GM23338 (cell line): ENCODE measurements at regions not wholly inside any gene's neighbourhood (a gene's known extent, or its start where the extent isn't known, plus 50 kb on each side); places are given as distances from the start of the nearest gene placed in this dataset.

ENCODE experiments used
- ATAC-seq: fragments of 200-7000 bp; cut with Tn5 transposase; 3 replicates; pipeline ENCODE4 v1.9.1; 2020
- DNase-seq: peaks from one replicate; pipeline ENCODE4 v3.0.0-alpha.2; 2015; ENCODE audit warnings: low spot score
- H2AFZ ChIP-seq: fragments of 200-600 bp; sonication (generic); 2 replicates; pipeline ENCODE4 v1.8.0; 2016; ENCODE audit warnings: antibody characterized with exemption, mild to moderate bottlenecking, moderate library complexity
- H3F3A ChIP-seq: fragments of 200-600 bp; sonication (generic); replicated peaks from 2 replicates; pipeline ENCODE4 v1.8.0; 2017; ENCODE audit warnings: antibody characterized with exemption, mixed run types, low read depth
- H3K27ac ChIP-seq: fragments of 200-600 bp; sonication (generic); 2 replicates; pipeline ENCODE4 v1.6.1; 2016; ENCODE audit warnings: low read depth
- H3K27me3 ChIP-seq: fragments of 200-600 bp; sonication (generic); 2 replicates; pipeline ENCODE4 v1.8.0; 2016; ENCODE audit warnings: mild to moderate bottlenecking, mixed run types, moderate library complexity; ENCODE audit not compliant: insufficient read depth
- H3K36me3 ChIP-seq: fragments of 200-600 bp; sonication (generic); 2 replicates; pipeline ENCODE4 v1.8.0; 2016; ENCODE audit warnings: mild to moderate bottlenecking; ENCODE audit not compliant: insufficient read depth
- H3K4me1 ChIP-seq: fragments of 200-600 bp; sonication (generic); 2 replicates; pipeline ENCODE4 v1.8.0; 2016; ENCODE audit warnings: mild to moderate bottlenecking, moderate library complexity; ENCODE audit not compliant: insufficient read depth
- H3K4me2 ChIP-seq: fragments of 200-600 bp; sonication (generic); 2 replicates; pipeline ENCODE4 v1.7.1; 2017; ENCODE audit warnings: mixed run types
- H3K4me3 ChIP-seq: fragments of 200-600 bp; sonication (generic); 2 replicates; pipeline ENCODE4 v1.6.1; 2016; ENCODE audit warnings: mixed run types
- H3K79me2 ChIP-seq: fragments of 200-600 bp; sonication (generic); replicated peaks from 2 replicates; pipeline ENCODE4 v1.8.0; 2017; ENCODE audit warnings: mild to moderate bottlenecking; ENCODE audit not compliant: insufficient read depth
- H3K9me2 ChIP-seq: fragments of 200-600 bp; sonication (generic); 2 replicates; pipeline ENCODE4 v1.8.0; 2017; ENCODE audit not compliant: insufficient read depth
- H4K20me1 ChIP-seq: fragments of 200-600 bp; sonication (generic); replicated peaks from 2 replicates; pipeline ENCODE4 v1.8.0; 2017; ENCODE audit warnings: mild to moderate bottlenecking; ENCODE audit not compliant: insufficient read depth
- H3K27ac Mint-ChIP-seq: 2 replicates; pipeline ENCODE4 v1.8.0; 2020; ENCODE audit warnings: inconsistent platforms, mild to moderate bottlenecking, moderate library complexity, mixed read lengths
- H3K27me3 Mint-ChIP-seq: 3 replicates; pipeline ENCODE4 v1.8.0; 2022; ENCODE audit warnings: low read depth, mild to moderate bottlenecking, moderate library complexity, mixed read lengths, inconsistent platforms; ENCODE audit not compliant: insufficient read depth, poor library complexity
- H3K36me3 Mint-ChIP-seq: 3 replicates; pipeline ENCODE4 v1.8.0; 2021; ENCODE audit warnings: low read depth, mild to moderate bottlenecking, inconsistent platforms, moderate library complexity, mixed read lengths
- H3K4me1 Mint-ChIP-seq: 3 replicates; pipeline ENCODE4 v1.8.0; 2020; ENCODE audit warnings: mild to moderate bottlenecking, inconsistent platforms, mixed read lengths
- H3K4me3 Mint-ChIP-seq: 3 replicates; pipeline ENCODE4 v1.8.0; 2021; ENCODE audit warnings: moderate library complexity, mild to moderate bottlenecking, inconsistent platforms, mixed read lengths
- H3K9me3 Mint-ChIP-seq: 3 replicates; pipeline ENCODE4 v1.8.0; 2020; ENCODE audit warnings: moderate library complexity, mild to moderate bottlenecking, inconsistent platforms, mixed read lengths
- CREB1 ChIP-seq: fragments of 250-450 bp; sonication (Bioruptor Pico); IDR thresholded peaks from 2 replicates; pipeline ENCODE4 v1.5.0; 2020; ENCODE audit warnings: low read depth, mild to moderate bottlenecking, moderate library complexity
- EZH2 ChIP-seq: fragments of 200-600 bp; sonication (generic); IDR thresholded peaks from one replicate; pipeline ENCODE4 v1.8.0; 2017; ENCODE audit warnings: antibody characterized with exemption, mild to moderate bottlenecking, low read depth; ENCODE audit not compliant: unreplicated experiment
- EZH2phosphoT487 ChIP-seq: fragments of 200-600 bp; sonication (generic); IDR thresholded peaks from one replicate; pipeline ENCODE4 v1.8.1; 2018; ENCODE audit warnings: antibody characterized with exemption; ENCODE audit not compliant: unreplicated experiment
- JUNB ChIP-seq: IDR thresholded peaks from one replicate; pipeline ENCODE4 v1.6.1; 2016; ENCODE audit warnings: antibody characterized with exemption; ENCODE audit not compliant: unreplicated experiment
- NANOG ChIP-seq: IDR thresholded peaks from 2 replicates; pipeline ENCODE4 v1.6.1; 2016; ENCODE audit warnings: antibody characterized with exemption, borderline replicate concordance
- POLR2AphosphoS5 ChIP-seq: IDR thresholded peaks from 2 replicates; pipeline ENCODE4 v1.6.1; 2016; ENCODE audit warnings: antibody characterized with exemption, low read depth
- STAT1 ChIP-seq: IDR thresholded peaks from one replicate; pipeline ENCODE4 v1.6.1; 2016; ENCODE audit warnings: antibody characterized with exemption; ENCODE audit not compliant: unreplicated experiment
- ZNF114 ChIP-seq: fragments of 250-450 bp; sonication (Bioruptor Pico); IDR thresholded peaks from 2 replicates; pipeline ENCODE4 v1.5.0; 2020; ENCODE audit warnings: mild to moderate bottlenecking, moderate library complexity
- ZNF331 ChIP-seq: fragments of 250-450 bp; sonication (Bioruptor Pico); IDR thresholded peaks from 2 replicates; pipeline ENCODE4 v1.5.0; 2020; ENCODE audit warnings: low read depth, mild to moderate bottlenecking, moderate library complexity
- TF ChIP-seq, protein P1 (sequence below): IDR thresholded peaks from one replicate; pipeline ENCODE4 v1.6.1; 2018; ENCODE audit warnings: antibody characterized with exemption; ENCODE audit not compliant: unreplicated experiment
- TF ChIP-seq, protein P2 (sequence below): fragments of 250-450 bp; sonication (Bioruptor Pico); IDR thresholded peaks from 2 replicates; pipeline ENCODE4 v1.5.0; 2020; ENCODE audit warnings: mild to moderate bottlenecking, moderate library complexity
- TF ChIP-seq, protein P3 (sequence below), 2 experiments: fragments of 200-600 bp in 1 of 2; sonication (generic) in 1 of 2; conservative IDR thresholded peaks; 2 replicates each; pipeline versions ENCODE4 v1.5.1 to v1.6.1; 2016 to 2017; ENCODE audit warnings: antibody characterized with exemption in 2 of 2, low read depth in 2 of 2, mild to moderate bottlenecking in 2 of 2, moderate library complexity in 1 of 2
- TF ChIP-seq, protein P4 (sequence below): IDR thresholded peaks from 2 replicates; pipeline ENCODE4 v1.6.1; 2016; ENCODE audit warnings: antibody characterized with exemption

DNA sequence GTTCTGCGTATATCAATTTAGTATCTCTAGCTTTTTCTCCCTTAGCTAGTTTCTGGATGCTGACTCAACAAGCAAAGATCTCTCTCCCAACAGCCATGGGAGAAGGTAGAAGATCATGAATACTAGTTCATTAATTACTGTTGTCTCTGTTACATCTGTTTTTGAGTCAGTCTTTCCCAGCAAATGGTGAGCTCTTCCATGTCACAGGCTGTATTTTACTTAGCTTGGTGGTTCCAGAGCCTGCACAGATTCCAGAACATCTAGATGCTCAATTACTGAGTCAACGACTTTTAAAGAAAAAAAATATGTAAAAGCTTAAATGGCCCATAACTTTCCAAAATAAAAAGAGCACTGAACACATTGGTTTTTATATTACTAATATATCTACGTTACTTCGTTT is 307.2 kb downstream of the NSG2 start:
- Histone ChIP-seq H3F3A (no peaks in the 10 kb centered on the region), H3K4me2 (no peak overlapping the region), H4K20me1 (no peaks in the 10 kb centered on the region), H3K79me2 (no peaks in the 10 kb centered on the region), H2AFZ (no peak overlapping the region), H3K4me1 (no peaks in the 10 kb centered on the region), H3K27ac (no peak overlapping the region), H3K4me3 (no peak overlapping the region), H3K36me3 (no peaks in the 10 kb centered on the region), H3K27me3 (no peaks in the 10 kb centered on the region), H3K9me2 (0 out of 2 replicates have a peak, but pooled peaks cover 11% of the 10 kb centered on the region)
- Mint-ChIP-seq H3K9me3 (no peaks in the 10 kb centered on the region; the same call in 2 of the 3 replicates), H3K27ac (no peak overlapping the region), H3K27me3 (no peaks in the 10 kb centered on the region), H3K4me3 (no peak overlapping the region), H3K4me1 (no peaks in the 10 kb centered on the region), H3K36me3 (no peaks in the 10 kb centered on the region)
- ATAC-seq = no peak
- no peak for DNase-seq
- TF ChIP-seq EZH2 (no peak), JUNB (no peak), ZNF331 (CRISPR knock-in tag) (no peak), NANOG (no peak), STAT1 (no peak), CREB1 (no peak), POLR2AphosphoS5 (no peak), EZH2phosphoT487 (no peak), ZNF114 (no peak)
- TF ChIP-seq, protein P1, sequence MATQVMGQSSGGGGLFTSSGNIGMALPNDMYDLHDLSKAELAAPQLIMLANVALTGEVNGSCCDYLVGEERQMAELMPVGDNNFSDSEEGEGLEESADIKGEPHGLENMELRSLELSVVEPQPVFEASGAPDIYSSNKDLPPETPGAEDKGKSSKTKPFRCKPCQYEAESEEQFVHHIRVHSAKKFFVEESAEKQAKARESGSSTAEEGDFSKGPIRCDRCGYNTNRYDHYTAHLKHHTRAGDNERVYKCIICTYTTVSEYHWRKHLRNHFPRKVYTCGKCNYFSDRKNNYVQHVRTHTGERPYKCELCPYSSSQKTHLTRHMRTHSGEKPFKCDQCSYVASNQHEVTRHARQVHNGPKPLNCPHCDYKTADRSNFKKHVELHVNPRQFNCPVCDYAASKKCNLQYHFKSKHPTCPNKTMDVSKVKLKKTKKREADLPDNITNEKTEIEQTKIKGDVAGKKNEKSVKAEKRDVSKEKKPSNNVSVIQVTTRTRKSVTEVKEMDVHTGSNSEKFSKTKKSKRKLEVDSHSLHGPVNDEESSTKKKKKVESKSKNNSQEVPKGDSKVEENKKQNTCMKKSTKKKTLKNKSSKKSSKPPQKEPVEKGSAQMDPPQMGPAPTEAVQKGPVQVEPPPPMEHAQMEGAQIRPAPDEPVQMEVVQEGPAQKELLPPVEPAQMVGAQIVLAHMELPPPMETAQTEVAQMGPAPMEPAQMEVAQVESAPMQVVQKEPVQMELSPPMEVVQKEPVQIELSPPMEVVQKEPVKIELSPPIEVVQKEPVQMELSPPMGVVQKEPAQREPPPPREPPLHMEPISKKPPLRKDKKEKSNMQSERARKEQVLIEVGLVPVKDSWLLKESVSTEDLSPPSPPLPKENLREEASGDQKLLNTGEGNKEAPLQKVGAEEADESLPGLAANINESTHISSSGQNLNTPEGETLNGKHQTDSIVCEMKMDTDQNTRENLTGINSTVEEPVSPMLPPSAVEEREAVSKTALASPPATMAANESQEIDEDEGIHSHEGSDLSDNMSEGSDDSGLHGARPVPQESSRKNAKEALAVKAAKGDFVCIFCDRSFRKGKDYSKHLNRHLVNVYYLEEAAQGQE = no peak
- TF ChIP-seq, protein P2, sequence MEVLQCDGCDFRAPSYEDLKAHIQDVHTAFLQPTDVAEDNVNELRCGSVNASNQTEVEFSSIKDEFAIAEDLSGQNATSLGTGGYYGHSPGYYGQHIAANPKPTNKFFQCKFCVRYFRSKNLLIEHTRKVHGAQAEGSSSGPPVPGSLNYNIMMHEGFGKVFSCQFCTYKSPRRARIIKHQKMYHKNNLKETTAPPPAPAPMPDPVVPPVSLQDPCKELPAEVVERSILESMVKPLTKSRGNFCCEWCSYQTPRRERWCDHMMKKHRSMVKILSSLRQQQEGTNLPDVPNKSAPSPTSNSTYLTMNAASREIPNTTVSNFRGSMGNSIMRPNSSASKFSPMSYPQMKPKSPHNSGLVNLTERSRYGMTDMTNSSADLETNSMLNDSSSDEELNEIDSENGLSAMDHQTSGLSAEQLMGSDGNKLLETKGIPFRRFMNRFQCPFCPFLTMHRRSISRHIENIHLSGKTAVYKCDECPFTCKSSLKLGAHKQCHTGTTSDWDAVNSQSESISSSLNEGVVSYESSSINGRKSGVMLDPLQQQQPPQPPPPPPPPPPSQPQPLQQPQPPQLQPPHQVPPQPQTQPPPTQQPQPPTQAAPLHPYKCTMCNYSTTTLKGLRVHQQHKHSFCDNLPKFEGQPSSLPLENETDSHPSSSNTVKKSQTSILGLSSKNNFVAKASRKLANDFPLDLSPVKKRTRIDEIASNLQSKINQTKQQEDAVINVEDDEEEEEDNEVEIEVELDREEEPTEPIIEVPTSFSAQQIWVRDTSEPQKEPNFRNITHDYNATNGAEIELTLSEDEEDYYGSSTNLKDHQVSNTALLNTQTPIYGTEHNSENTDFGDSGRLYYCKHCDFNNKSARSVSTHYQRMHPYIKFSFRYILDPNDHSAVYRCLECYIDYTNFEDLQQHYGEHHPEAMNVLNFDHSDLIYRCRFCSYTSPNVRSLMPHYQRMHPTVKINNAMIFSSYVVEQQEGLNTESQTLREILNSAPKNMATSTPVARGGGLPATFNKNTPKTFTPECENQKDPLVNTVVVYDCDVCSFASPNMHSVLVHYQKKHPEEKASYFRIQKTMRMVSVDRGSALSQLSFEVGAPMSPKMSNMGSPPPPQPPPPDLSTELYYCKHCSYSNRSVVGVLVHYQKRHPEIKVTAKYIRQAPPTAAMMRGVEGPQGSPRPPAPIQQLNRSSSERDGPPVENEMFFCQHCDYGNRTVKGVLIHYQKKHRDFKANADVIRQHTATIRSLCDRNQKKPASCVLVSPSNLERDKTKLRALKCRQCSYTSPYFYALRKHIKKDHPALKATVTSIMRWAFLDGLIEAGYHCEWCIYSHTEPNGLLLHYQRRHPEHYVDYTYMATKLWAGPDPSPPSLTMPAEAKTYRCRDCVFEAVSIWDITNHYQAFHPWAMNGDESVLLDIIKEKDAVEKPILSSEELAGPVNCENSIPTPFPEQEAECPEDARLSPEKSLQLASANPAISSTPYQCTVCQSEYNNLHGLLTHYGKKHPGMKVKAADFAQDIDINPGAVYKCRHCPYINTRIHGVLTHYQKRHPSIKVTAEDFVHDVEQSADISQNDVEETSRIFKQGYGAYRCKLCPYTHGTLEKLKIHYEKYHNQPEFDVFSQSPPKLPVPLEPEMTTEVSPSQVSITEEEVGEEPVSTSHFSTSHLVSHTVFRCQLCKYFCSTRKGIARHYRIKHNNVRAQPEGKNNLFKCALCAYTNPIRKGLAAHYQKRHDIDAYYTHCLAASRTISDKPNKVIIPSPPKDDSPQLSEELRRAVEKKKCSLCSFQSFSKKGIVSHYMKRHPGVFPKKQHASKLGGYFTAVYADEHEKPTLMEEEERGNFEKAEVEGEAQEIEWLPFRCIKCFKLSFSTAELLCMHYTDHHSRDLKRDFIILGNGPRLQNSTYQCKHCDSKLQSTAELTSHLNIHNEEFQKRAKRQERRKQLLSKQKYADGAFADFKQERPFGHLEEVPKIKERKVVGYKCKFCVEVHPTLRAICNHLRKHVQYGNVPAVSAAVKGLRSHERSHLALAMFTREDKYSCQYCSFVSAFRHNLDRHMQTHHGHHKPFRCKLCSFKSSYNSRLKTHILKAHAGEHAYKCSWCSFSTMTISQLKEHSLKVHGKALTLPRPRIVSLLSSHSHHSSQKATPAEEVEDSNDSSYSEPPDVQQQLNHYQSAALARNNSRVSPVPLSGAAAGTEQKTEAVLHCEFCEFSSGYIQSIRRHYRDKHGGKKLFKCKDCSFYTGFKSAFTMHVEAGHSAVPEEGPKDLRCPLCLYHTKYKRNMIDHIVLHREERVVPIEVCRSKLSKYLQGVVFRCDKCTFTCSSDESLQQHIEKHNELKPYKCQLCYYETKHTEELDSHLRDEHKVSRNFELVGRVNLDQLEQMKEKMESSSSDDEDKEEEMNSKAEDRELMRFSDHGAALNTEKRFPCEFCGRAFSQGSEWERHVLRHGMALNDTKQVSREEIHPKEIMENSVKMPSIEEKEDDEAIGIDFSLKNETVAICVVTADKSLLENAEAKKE = no peak
- TF ChIP-seq, protein P3, sequence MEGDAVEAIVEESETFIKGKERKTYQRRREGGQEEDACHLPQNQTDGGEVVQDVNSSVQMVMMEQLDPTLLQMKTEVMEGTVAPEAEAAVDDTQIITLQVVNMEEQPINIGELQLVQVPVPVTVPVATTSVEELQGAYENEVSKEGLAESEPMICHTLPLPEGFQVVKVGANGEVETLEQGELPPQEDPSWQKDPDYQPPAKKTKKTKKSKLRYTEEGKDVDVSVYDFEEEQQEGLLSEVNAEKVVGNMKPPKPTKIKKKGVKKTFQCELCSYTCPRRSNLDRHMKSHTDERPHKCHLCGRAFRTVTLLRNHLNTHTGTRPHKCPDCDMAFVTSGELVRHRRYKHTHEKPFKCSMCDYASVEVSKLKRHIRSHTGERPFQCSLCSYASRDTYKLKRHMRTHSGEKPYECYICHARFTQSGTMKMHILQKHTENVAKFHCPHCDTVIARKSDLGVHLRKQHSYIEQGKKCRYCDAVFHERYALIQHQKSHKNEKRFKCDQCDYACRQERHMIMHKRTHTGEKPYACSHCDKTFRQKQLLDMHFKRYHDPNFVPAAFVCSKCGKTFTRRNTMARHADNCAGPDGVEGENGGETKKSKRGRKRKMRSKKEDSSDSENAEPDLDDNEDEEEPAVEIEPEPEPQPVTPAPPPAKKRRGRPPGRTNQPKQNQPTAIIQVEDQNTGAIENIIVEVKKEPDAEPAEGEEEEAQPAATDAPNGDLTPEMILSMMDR (conservative IDR thresholded peaks at IDR 0.05; ENCODE audit: low read depth in 2 of 2) = no peak
- TF ChIP-seq, protein P4, sequence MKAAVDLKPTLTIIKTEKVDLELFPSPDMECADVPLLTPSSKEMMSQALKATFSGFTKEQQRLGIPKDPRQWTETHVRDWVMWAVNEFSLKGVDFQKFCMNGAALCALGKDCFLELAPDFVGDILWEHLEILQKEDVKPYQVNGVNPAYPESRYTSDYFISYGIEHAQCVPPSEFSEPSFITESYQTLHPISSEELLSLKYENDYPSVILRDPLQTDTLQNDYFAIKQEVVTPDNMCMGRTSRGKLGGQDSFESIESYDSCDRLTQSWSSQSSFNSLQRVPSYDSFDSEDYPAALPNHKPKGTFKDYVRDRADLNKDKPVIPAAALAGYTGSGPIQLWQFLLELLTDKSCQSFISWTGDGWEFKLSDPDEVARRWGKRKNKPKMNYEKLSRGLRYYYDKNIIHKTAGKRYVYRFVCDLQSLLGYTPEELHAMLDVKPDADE = no peak
